LNCAP (cell line): ENCODE measurements at regions not wholly inside any gene's neighbourhood (a gene's known extent, or its start where the extent isn't known, plus 50 kb on each side); places are given as distances from the start of the nearest gene placed in this dataset.

Experiments
- CTCF ChIP-seq: fragments of 450-650 bp; IDR thresholded peaks from 2 replicates; pipeline ENCODE4 v1.5.1; 2017; ENCODE audit warnings: mild to moderate bottlenecking

DNA sequence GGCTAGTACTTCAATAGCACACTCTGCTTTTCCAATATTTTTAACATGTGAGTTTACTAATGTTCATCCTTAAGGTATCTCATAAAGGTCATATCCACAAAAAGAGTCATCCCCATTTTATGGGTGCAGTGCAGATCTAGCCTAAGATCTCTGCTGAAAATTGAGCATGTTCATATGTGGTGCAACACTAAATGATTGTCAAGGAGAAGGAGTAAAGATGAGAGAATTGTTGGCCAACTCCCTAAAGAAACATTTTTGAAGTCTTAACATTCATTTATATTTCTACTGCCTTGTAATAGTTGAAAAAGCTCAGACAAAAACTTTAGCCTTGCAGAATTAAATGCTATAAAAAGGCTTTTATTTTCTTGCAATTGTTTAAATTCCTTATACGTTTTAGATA, 1159.6 kb downstream of the TBL1XR1 start:
- TF ChIP-seq CTCF: no peak

- TF ChIP-seq CTCF: no peak
Measured at GRCh38 chr3:176032043-176032442, 1165.2 kb downstream of the TBL1XR1 start.

- TF ChIP-seq CTCF: no peak
Measured at GRCh38 chr3:176009256-176009655, 1150.1 kb downstream of the NAALADL2 start.

DNA sequence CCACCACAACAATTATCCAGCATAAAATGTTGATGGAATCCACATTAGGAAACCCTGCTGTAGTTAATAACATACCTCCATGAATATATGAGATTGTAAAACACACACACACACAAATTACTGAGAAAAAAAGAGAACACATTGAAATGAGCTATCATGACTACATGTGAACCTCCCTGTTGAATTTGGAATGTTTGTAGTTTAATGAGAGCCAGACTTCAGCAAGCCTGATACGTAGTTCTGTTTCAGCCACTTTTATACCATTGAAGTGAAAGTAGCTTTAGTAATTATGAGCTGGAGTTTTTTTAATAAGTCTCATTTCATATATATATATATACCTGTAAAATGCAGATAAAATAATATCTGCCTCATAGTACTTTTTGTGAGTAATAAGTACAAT, 1146.4 kb downstream of the NAALADL2 start:
- TF ChIP-seq CTCF: no peak

- TF ChIP-seq CTCF: no peak
Measured at GRCh38 chr3:175989161-175989560, 1130.0 kb downstream of the NAALADL2 start.

DNA sequence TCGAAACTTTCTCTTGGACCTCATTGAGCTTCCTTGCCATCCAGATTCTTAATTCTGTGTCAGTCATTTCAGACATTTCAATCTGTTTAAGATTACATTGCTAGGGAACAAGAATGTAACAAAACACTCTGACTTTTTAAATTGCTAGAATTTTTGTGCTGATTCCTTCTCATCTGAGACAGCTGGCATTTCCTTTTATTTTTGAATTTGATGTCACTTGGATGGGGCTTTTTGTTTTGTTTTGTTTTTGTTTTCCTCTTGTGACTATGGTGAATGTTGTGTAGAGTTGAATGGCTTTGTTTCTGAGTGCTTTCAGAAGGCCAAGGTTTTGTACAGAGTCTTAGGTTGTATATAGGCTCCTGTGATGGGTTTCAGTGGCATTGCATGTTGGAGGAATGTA, 1129.3 kb downstream of the NAALADL2 start:
- no peak for TF ChIP-seq CTCF

GRCh38 chr3:175985781-175986180, 1126.6 kb downstream of the NAALADL2 start:
- no peak for TF ChIP-seq CTCF

- TF ChIP-seq CTCF: no peak
Measured at GRCh38 chr3:175983379-175983778, 1124.2 kb downstream of the NAALADL2 start.
